NCI-H1436 (cell line): ENCODE measurements at regions not wholly inside any gene's neighbourhood (a gene's known extent, or its start where the extent isn't known, plus 50 kb on each side); places are given as distances from the start of the nearest gene placed in this dataset.
"Not testable (repeated sequence)": the region's sequence is repeated elsewhere in the genome, so short reads cannot be mapped to it uniquely, and the experiment has no call there.

ENCODE experiments used
- DNase-seq: peaks from one replicate; lab custom pipeline; 2025; lab: John Stamatoyannopoulos, UW

DNA sequence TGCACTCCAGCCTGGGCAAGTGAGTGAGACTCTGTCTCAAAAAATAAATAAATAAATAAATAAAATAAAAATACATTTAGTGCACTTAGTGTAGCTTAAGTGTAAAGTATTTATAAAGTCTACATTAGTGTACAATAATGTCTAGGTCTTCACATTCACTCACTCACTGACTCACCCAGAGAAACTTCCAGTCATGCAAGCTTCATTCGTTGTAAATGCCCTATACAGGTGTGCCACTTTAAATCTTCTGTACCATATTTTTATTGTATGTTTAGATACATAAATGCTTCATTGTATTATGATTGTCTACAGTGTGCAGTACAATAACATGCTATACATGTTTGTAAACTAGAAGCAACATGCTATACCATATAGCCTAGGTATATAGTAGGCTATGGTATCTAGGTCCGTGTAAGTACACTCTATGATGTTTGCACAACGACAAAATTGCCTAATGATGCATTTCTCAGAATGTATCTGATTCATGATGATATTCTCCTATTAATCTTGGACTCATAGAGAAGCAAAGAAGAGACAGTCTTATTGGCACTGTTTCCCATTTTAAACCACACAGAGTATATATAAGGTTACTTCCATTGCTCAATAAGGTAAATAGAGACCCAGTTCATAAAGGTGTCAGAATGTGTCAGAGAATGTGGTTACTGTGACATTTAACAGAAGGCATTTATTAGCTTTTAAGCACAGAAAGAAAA is 1314.9 kb downstream of the CDH11 start:
- DNase-seq = no peak

DNA sequence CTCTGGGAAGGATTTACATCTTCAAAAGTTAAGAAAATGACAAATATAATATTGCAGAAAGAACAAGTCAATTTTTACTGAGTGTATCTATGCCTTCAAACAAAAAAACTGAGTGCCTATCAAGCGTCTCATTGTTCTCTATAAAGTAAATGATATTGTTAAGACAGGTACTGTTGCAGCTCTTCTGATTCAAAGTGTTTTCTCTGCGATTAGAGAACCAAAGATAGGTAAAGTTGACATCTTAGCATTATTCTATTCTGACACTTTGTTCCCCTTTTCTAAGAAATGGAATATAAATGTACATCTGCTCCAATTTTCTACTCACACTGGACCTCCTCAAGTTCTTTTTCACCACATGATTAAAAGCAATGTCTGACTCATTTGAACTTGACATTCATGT is 1317.7 kb downstream of the CDH11 start:
- DNase-seq = no peak

DNA sequence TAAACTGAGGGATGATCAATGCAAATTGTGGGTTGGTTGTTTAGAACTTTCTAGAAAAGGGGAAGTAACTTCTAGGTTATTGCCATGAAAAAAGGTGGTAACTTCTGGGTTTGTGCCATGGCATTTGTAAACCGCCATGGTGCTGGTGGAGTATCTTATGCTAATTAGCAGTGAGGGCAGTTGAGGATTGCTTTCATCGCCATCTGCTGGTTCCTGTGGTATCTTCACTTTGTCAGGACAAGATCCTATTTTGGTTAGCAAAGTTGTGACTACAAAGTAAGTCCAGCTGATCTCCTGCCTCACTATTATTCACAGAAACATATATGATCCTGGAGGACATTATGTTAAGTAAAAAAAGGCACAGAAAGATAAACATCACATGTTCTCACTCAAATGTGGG is 1332.3 kb downstream of the CDH11 start:
- no peak for DNase-seq

DNA sequence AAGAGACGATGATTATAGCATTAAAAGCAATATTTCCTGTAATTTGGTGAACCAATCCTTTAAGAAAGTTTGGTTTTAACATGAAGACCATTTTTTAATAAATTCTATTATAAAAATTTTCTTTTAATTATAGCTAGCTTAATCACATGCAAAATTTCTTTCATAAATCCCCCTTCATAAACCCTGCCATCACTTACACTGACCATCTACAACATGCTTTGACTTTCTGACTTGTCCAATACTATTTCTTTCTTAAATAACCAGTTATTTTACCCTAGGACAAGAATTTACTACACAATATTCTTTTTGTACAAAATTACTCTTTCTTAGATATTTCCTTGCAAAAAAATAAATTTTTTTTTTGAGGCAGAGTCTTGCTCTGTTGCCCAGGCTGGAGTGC is 1334.8 kb downstream of the CDH11 start:
- DNase-seq = no peak

DNA sequence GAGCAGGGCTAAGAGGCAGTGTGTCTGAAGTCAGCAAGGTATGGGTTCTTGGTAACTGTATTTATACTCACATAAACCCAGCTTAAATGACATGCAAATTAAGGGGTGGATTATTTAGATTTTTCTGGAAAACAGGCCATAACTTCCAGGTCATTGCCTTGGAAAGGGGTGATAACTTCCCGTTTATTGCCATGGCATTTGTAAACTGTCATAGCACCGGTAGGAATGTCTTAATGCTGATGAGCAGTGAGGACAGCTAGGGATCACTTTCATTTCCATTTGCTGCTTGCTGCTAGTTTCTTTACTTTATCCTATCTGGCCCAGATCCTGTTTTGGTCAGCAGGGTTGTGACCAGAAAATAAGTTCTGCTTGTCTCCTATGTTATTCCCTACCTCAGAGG is 1336.7 kb downstream of the CDH11 start:
- DNase-seq = no peak

DNA sequence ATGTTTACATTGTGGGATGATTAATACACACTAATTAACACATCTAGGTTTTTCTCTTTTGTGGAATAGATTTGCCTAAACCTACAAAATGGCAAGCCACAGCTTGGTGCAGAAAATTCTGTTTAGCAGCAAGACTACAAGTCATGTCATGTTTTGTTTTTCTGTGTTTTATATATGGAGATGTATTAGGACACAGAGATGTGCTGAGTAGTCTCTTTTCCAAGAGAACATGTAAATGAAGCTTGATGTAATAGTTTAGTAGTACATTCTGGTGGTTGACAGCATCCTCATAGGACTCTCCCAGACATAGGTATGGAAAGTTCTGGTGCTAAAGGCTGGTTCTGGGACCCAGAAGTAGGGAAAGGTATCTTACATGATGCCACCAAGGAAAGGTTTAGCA is 1345.4 kb downstream of the CDH11 start:
- DNase-seq = no peak

DNA sequence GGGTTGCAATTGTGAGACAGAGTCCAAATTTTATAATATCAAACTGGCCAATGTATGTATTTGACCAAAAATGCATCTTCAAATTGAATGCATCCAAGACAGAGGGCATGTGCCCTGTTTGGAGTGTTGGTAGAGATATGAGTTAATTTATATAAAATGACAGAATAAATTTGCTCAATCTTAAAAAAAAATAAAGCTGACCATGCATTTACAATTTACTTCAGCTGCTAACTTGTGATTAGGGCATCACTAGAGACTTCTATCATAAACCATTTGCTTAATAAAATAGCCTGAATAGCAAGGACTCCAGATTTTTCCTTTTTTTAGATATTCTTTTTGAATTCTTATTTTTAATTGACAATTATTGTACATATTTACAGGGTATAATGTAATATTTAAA is 1345.8 kb downstream of the CDH11 start:
- DNase-seq = no peak

DNA sequence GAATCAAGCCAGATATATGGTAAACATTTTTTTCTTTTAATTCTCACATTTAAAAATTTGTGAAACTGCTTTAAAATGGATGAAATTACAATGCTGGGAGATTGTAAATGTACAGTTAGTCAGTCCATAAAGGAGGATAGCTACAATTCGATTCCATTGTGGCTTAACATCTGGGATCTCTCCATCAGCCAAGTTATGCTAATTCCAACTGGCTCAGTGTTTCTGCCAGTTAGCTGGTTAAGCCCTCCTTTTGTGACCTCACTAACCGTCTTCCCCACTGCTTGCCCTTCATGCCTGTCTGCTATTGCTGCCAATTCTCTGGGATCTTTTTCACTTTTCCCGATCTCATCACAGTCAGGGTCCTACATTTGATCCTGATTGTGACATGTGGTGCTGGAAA is 1347.6 kb downstream of the CDH11 start:
- no peak for DNase-seq

DNA sequence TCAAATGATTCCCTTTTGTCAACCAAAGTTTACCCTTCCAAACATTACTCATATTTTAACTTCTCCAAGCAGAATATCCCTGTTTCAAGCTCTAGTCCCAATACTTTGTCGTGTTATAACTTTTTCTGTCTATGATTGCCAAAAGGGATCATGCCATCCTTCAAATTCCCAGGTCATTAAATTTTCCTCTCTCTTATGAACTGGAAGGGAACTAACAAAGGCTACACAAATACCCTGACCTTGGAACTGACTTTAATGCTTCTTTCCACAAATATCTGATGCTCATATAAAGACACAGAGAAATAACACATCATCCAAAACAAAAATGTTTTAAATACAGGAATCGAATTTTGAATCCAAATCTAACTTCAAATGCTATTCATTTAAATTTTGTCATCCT is 1352.7 kb downstream of the CDH11 start:
- no peak for DNase-seq

DNA sequence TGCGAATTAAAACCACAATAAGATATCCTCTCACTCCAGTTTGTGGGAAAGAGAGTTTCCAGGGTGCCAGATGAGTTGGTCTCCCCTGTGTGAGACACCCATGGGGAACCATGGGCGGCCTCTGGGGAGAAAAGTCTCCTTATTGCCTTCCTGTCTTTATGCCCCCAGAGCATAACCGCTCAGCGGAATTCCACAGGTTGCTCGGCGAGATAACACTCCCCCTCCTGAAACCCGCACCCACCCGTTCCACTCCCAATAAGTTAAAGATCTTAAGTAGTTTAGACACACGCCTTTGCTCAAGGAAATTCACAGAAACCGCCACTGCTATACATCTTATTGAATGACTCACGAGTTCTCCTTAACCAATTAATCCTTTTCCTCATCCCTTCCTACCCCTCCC is 1361.6 kb downstream of the CDH11 start:
- not testable (repeated sequence) for DNase-seq

DNA sequence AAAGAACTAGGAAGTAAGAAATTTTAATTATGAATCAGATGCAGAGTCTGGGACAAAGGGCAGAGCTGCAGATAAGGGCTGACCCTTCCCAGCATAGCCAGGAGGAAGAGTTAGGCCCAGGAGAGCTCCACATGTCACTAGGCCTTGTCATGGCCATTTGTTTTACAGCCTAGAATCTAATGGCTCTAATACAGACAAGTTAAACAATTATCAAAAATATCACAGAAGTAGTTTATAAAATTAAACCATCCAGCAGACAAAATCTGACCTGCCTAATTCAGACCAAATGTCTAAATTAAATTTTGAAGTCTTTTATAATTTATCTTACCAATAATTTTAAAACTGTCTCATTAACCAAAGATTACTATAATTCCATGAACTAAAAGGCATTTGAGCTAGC is 1369.5 kb downstream of the CDH11 start:
- no peak for DNase-seq

DNA sequence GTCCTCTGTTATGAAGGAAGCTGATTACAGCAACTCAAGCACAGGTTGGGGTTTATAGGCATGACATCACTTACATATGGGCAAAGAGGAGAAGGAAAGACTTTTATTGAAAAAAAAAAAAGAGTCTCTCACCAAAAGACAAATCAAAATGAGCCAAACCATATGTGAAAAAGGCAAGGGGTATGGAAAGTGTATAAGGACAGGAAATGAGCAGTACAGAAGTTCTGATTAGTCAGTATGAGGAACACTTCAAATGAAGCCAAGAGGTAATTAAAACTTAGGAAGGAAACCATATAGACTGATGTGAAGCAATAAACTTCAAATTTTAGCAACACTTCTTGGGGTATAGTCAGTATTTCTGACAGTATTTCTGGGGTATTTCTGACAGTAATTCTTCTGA is 1372.6 kb downstream of the CDH11 start:
- no peak for DNase-seq

DNA sequence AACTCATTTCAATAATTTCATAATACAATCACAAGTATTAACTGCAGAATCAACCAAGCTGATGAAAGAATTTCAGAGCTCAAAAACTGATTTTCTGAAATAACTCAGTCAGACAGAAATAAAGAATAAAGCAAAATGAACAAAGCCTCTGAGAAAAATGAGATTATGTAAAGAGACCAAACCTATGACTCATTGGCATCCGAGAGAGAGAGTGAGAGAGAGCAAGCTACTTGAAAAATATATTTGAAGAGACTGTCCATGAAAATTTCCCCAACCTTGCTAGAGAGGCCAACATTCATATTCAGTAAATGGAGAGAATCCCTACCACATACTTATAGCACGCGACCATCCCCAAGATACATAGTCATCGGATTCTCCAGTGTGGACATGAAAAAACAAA is 1376.4 kb downstream of the CDH11 start:
- no peak for DNase-seq

DNA sequence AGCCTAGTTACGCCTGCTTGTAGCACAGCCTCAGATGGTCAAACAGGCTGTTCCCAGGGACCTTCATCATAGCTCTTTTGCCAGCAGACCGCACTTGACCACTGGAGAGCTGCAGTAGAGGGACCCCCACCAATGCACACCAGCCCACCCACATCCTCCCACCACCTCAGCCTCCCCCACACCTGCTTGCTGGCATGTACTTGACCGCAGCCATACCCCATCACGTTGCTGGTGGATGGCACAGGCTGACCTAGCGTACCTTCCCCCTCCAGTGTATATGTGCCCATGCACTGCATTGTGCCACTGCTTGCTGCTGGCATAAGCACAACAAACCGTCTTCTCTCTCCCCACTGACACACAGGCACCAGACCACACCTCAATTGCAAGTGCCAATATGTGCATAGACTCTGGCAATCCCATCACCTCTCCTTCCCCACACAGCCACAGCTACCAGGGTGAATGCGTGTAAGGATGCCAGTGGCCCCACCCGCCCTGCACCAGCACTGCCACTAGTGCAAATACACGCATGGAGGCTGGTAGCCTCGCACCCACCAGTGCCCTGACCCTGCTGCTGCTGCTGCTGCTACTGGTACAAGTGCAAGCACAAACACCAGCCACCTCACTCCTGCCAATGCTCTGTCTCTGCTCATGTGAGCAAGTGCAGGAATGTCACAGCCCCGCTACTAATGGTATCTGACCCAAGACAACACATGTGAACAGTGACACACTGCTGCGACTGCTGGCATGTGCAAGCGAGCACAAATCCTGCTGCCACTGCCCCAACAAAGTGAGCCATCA is 1377.6 kb downstream of the CDH11 start:
- no peak for DNase-seq

DNA sequence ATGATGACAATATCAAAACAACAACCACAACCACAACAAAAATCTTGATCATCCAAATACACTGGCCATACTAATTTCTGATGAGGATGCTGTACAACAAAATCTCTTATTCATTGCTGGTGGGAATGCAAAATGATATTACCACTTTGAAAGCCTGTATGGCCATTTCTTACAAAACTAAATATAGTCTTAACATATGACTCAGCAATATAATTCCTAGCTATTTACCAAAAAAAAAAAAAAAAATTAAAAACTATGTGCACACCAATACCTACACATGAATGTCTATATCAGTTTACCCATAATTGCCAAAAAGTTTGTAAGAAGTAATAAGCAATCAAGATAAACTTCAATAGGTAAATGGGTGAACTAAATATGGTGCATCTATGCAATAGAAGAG is 1379.7 kb downstream of the CDH11 start:
- no peak for DNase-seq

DNA sequence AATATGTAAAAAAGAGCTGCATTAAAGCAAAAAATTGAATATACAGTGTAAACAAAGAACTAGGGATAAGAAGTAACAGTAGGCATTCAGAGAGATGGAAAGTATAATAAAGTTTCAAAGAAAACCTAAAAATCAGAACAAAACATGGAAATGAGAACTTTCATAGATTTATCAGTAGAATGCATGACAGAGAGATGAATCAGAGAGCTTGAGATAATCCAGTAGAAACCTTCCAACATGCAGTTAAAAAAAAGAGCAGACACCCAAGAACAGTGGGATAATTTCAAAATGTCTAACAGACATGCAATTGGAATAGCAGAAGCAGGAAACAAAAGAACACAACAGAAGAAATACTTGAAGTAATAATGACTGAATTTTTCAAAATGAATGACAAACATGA is 1384.2 kb downstream of the CDH11 start:
- no peak for DNase-seq

DNA sequence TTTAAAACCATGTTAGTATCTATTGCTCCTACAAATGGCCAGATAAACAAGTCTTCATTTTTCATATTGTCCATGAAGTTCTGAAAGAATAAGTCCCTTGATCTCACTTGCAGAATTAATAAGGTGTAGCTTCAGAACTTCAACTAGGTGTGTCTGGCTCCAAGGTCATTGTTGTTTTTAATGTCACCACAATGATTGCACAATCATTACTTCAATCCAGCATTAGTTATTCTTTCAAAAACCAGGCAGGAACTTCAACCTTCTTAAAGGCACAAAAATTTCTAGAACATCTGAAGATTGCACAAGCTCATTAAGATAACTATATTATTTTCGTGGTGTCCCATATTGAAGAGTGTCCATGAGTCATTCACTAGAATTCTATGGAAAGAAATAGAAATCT is 1386.4 kb downstream of the CDH11 start:
- DNase-seq = no peak

DNA sequence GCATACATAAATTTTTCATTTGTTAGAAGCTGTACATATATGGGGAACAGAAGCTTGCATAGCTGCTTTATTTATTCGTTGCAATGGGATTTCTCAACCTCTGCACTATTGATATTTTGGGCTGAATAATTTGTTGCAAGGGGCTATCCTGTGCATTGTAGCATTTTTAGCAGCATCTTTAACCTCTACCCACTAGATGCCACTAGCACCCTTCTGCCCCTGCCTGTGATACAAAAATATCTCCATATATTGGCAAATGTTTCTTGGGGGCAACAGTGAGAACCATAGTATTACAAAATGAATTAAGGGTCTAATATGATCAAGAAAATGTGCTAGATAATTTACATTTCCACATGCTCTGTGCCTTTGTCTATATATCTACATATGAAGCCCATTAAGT is 1401.0 kb downstream of the CDH11 start:
- DNase-seq = no peak

DNA sequence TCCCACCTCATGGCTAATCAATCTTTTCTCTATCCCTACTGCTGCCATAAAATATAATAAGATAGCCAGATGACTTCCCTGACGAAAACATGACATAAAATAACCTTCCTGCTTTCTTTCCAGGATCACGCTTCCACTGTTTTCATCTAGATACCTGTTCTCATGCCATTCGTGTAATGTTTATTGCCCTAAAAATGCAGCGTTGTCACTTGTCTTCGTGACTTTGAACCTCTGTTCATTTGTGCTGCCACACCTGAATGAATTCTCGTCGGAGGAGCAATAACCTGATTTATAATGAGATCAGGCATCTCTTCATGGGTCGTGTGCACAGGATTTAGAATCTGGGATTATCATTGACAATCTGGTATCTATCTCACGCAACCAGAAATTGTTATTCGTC is 1401.9 kb downstream of the CDH11 start:
- no peak for DNase-seq

DNA sequence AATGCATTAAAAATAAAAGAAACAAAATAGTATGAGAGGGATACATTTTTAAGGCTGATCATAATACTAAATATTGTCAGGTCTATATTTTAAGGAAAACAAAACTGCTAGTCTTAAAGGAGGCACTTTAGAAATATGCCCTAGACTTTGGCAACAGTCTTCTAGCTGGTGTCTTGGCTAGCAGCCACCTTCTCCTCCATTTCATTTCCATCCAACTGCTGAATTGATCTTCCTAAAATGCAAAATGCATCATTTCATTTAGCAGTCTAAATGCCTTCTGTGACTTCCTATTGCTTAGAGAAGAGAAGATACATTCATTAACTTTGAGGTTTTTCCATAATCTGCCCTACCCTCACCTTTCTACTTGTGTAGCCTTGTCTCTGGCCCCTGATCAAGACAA is 1404.1 kb downstream of the CDH11 start:
- DNase-seq = no peak

DNA sequence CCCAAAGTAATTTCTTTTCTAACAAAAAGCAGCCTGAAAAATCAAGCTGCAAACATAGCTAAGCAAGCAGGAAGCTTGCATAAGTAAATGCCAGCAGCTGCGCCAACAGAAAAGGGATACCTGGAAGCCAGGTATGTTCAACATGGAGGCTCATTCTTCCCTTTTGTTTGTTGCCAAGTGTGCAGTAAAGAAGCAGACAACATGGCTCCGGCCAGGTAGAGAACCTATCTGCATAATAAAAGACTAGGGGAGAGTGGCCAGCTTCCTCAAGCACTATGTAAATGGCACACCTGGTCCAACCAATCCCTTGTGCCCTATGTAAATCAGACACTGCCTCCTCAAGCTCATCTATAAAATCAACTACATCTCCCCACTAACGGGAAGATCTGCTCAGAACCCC is 1407.0 kb downstream of the CDH11 start:
- no peak for DNase-seq

DNA sequence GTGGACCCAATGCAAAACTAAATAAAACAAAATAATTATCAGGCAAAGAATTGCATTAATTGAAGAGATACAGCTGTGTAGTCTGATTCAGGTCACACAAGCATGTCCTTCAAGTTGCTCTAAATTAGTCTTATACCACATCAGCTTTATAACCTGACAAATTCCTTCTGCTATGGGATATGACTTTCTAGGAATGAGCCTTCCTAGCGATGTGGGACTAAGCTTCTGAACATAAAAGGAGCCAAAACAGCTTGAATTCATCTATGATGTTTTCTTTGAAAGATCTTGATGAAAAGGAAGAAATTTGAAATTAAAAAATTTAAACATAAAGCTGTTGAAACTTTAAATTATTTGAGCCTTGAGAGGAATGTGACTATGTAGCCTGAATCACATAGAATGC is 1409.1 kb downstream of the CDH11 start:
- no peak for DNase-seq

DNA sequence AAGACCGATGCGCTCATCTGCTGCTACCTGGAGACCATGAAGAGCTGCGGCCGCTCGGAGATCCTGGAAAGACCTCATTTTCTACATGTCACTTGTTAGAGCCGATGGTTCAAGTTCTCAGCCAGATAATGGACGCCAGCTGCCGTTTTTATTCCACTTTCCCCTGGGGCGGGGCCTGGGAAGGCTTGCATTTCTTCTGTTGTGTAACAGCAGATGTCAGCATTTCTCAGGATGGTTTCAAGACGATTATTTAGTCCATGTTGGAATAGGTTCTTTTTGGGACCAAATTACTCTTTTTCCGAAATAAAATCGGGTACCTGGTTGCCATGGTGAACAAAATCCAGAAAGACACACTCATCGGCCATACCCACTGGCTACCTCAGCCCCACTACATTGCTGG is 1418.3 kb downstream of the CDH11 start:
- DNase-seq = no peak
